ENCODE measurements at regions not wholly inside any gene's neighbourhood (a gene's known extent, or its start where the extent isn't known, plus 50 kb on each side); places are given as distances from the start of the nearest gene placed in this dataset.
A peak's percentile ranks its signal among the peaks of the same experiment; 100 is the strongest.

DNA sequence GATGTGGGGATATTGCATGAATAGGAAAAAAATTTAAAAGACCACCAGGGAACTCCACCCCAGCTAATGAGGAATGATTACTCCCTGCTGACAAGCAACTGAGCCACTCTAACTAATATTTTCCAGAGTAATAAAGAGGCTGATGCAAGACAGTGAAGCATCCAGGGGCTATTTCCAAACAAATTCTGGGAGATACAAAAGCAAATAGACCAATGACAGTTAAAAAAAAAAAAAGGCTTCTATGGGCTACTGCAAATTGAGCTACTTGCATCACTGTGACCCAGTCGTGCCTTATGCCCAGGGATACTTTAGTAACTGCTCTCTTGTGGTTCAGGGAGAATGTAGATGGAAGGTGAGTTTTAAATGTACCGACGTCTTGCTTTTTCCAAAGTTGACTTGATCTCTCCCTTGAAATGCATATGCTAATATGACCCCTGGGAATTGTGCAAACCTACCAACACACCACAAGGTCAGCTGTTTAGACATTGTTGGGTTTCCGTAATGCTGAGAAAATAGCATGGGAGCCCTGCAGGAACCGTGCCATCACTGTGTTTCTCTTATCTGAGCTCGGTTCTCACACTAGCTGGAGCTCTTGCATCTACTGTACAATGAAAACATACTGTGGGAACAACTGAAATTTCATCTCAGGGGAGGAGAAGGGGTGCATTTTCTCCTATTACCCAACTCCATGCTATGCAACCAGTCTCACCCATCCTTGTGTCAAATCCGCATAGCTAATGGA, 250.6 kb upstream of the MAP3K1 start:
- DNase-seq (ENCODE audit: low read depth in 4 of 4, low spot score in 3 of 4): no peak

GRCh38 chr5:56561455-56561854, 253.9 kb upstream of the MAP3K1 start:
- no peak for DNase-seq (ENCODE audit: low read depth in 4 of 4, low spot score in 3 of 4)

DNA sequence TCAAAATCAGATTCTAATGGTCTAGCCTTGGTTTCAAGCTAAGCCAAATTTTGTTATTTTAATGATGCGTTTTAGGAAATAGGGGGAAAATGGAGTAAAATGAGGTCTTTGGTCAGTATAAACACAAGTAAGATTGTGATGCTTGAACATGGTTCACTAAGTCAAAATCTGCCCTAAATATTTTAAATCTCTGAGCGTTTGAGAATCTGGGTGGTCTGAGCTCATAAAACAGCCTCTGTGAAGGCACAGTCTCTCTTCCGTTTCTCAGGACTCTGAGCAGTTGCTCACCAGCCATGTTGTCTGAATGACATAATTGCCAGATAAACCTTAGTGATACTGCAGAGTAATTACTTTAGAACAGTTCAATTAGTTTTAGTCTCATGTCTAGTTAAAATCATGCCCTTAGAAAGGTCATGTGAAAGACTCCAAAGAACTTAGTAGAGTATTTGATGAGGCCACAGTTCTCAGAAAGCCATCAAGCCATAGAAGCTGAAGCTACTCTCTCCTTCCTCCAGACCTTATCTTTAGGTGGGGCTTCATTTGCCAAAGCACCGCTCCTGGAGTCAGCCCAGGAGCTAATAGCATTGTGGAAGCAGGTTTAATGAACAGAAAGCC, 257.1 kb upstream of the MAP3K1 start:
- no peak for DNase-seq (ENCODE audit: low read depth in 4 of 4, low spot score in 3 of 4)

GRCh38 chr5:56557198-56557597, 258.2 kb upstream of the MAP3K1 start:
- DNase-seq (ENCODE audit: low read depth in 4 of 4, low spot score in 3 of 4): no peak

GRCh38 chr5:56552612-56553268, 262.6 kb upstream of the MAP3K1 start:
- no peak for DNase-seq (ENCODE audit: low read depth in 4 of 4, low spot score in 3 of 4)

GRCh38 chr5:56550227-56550626, 265.1 kb upstream of the MAP3K1 start:
- DNase-seq (ENCODE audit: low read depth in 4 of 4, low spot score in 3 of 4): no peak

GRCh38 chr5:56549096-56549886, 266.1 kb upstream of the MAP3K1 start:
- DNase-seq (ENCODE audit: low read depth in 4 of 4, low spot score in 3 of 4): no peak

DNA sequence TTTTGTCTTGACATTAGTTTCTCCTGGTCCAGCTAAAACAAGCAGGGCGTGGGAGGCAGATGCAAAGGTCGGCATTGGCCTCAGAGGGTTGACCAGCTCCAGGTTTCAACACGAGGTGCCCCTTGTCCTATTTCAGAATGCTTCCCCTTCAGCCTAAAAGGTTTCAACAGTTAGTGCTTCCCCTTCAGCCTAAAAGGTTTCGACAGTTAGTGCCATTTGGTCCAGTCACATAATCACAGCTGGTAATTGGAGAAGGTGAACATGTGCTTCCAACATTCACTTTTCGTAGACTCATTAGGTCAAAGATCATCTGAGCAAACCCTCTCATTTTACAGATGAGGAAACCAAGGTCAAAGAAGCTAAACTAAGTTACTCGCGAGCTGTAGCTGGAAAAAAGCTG, 270.3 kb upstream of the MAP3K1 start:
- DNase-seq (ENCODE audit: low read depth in 4 of 4, low spot score in 3 of 4): no peak

DNA sequence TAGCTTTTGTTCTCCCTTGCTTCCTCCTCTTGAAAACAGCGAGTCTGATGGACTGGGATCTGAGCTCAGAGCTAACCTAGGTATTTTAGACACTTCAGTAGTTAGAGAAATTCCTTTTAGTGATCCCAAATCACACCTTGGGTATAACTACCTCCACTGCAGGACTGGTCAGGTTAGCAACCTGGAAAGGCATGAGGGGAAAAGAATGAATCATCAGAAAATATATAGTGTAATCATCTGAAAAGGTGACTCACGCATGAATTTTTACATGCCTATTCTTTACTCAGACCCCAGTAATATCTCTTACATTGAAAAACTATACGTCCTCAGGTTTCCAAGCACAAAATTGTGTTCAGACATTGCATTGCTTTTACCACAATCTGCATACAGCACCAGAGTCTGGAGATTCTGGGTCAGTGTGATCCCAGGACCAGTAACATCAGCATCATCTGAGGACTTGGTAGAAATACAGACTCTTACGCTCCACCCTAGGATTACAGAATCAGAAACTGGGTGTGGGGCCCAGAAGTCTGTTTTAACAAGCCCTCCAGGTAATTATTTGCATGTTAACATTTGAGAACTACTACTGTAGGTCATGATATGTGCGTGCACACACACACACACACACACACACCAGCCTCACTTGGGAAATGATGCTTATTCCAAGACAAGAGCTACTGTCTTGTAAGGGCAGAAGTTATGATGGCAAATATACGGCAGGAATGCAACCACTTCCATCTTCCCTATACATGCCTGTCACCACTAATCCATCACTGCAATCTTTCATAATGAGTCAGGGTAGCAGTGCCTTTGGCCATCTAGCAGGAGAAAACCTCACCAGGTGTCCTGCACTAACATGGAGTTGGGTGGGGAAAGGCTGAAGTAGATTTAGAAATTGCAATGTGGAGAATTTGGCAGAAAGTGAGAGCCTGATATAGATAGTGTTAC, 271.6 kb upstream of the MAP3K1 start:
- no peak for DNase-seq (ENCODE audit: low read depth in 4 of 4, low spot score in 3 of 4)

GRCh38 chr5:56540266-56540665, 275.1 kb upstream of the MAP3K1 start:
- no peak for DNase-seq (ENCODE audit: low read depth in 4 of 4, low spot score in 3 of 4)

DNA sequence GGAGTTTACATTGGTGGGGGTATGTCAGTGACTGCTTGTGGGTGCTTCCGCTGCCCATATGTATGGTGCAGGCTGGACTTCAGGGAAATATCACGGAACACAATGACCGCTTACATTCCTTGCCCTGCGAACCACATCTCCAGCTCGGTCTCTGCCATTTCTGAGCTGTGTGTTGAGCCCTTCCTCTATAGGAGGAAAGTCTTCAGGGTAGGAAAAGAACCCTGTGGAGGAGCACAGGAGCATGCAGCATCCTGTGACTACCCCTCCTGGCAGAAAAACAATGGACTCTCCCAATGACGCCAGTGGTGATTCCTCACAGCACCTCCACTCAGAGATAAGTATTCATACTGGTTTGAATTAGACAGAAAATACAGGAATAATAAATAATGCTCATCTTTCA, 276.8 kb upstream of the MAP3K1 start:
- DNase-seq (ENCODE audit: low read depth in 4 of 4, low spot score in 3 of 4): no peak

DNA sequence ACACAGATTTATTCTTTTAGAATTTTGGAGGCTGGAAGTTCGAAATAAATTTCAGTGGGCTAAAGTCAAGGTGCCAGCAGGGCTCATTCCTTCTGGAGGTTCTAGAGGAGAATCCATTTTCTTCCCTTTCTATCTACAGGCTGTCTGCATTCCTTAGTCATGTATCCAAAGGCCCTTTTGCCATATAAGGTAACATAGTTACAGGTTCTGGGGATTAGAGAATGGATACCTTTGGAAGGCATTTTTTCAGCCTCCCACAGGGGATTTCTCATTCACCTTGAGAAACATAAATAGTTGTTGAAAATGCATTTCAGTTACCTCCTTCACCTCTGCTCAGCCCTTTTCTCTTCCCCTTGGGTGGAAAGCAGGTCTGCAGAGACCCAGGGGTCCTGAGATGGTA, 280.0 kb upstream of the MAP3K1 start:
- no peak for DNase-seq (ENCODE audit: low read depth in 4 of 4, low spot score in 3 of 4)

GRCh38 chr5:56534102-56534829, 281.1 kb upstream of the MAP3K1 start:
- DNase-seq (ENCODE audit: low read depth in 4 of 4, low spot score in 3 of 4): no peak

- DNase-seq (ENCODE audit: low read depth in 4 of 4, low spot score in 3 of 4): peak; percentile 56 to 81 (median 67)
These were observed 282.9 kb upstream of the MAP3K1 start for GRCh38 chr5:56532466-56532865.

- DNase-seq (ENCODE audit: low read depth in 4 of 4, low spot score in 3 of 4): no peak
These were observed 284.7 kb upstream of the MAP3K1 start for GRCh38 chr5:56530626-56531138.

- DNase-seq (ENCODE audit: low read depth in 4 of 4, low spot score in 3 of 4): no peak
These were observed 285.5 kb upstream of the MAP3K1 start for GRCh38 chr5:56529666-56530430.

DNA sequence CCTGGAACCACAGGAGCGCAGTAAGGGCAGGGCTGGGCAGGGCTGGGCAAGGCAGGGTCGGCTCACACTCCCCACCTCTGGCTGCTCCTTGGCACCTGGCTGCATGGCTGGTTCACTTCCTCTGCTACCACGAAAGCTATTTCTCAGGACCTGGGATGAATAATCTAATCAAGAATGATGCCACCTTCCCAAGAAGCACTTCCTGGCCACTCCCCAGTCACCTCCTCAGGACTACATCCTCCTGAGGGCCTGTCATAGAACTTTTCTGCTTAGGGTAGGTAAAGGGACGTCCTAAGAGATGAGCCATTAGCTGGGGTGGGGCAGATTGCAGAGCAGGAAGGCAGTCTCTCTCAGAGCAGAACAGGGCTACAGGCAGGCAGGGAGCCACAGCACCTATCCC, 288.2 kb upstream of the MAP3K1 start:
- DNase-seq (ENCODE audit: low read depth in 4 of 4, low spot score in 3 of 4): no peak

- DNase-seq (ENCODE audit: low read depth in 4 of 4, low spot score in 3 of 4): no peak
These were observed 290.2 kb upstream of the MAP3K1 start for GRCh38 chr5:56525113-56525512.

Measured in left renal pelvis (tissue), 4 donors.